ENCODE measurements at regions not wholly inside any gene's neighbourhood (a gene's known extent, or its start where the extent isn't known, plus 50 kb on each side); places are given as distances from the start of the nearest gene placed in this dataset.

DNA sequence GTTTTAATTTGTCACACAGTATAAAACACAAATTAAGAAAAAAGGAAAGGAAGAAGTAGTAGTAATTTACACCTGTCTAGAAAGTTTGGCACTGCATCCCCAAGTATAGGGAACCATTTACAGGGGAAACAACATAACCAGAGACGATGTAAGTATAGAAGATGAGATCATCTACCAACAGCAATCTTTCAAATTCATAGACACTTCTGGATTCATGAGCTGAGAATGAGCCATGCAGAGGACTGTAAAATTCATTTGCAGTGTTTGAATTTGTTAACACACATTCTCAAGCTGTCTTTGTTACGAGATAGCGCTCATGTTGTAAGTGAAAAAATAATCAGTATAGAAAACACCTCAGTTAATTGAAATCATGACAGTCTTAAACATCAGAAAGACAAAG lies 337.0 kb upstream of the MEOX2 start:
- TF ChIP-seq, protein P1, sequence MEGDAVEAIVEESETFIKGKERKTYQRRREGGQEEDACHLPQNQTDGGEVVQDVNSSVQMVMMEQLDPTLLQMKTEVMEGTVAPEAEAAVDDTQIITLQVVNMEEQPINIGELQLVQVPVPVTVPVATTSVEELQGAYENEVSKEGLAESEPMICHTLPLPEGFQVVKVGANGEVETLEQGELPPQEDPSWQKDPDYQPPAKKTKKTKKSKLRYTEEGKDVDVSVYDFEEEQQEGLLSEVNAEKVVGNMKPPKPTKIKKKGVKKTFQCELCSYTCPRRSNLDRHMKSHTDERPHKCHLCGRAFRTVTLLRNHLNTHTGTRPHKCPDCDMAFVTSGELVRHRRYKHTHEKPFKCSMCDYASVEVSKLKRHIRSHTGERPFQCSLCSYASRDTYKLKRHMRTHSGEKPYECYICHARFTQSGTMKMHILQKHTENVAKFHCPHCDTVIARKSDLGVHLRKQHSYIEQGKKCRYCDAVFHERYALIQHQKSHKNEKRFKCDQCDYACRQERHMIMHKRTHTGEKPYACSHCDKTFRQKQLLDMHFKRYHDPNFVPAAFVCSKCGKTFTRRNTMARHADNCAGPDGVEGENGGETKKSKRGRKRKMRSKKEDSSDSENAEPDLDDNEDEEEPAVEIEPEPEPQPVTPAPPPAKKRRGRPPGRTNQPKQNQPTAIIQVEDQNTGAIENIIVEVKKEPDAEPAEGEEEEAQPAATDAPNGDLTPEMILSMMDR (conservative IDR thresholded peaks at IDR 0.05; ENCODE audit: low read length): no peak
- no peak for TF ChIP-seq EZH2phosphoT487 (IDR thresholded peaks at IDR 0.05; ENCODE audit: borderline replicate concordance)
